ENCODE measurements at regions not wholly inside any gene's neighbourhood (a gene's known extent, or its start where the extent isn't known, plus 50 kb on each side); places are given as distances from the start of the nearest gene placed in this dataset.

GRCh38 chr2:195370167-195370943 lies 286.7 kb upstream of the SLC39A10 start:
- DNase-seq (ENCODE audit: low read depth): no peak
- no peak overlapping the region for H3K4me3 ChIP-seq (ENCODE audit: low read depth, low read length)
- TF ChIP-seq CTCF (IDR thresholded peaks at IDR 0.05; ENCODE audit: insufficient read depth, low read length): no peak

GRCh38 chr2:195369218-195369587 lies 287.8 kb upstream of the SLC39A10 start:
- DNase-seq (ENCODE audit: low read depth): no peak
- TF ChIP-seq CTCF (IDR thresholded peaks at IDR 0.05; ENCODE audit: insufficient read depth, low read length): no peak
- H3K4me3 ChIP-seq (ENCODE audit: low read depth, low read length): no peak overlapping the region

GRCh38 chr2:195368249-195369217 lies 288.5 kb upstream of the SLC39A10 start:
- DNase-seq (ENCODE audit: low read depth): peak; percentile 39
- H3K4me3 ChIP-seq (ENCODE audit: low read depth, low read length): no peak overlapping the region
- TF ChIP-seq CTCF (IDR thresholded peaks at IDR 0.05; ENCODE audit: insufficient read depth, low read length): no peak

- no peak overlapping the region for H3K4me3 ChIP-seq (ENCODE audit: low read depth, low read length)
- no peak for TF ChIP-seq CTCF (IDR thresholded peaks at IDR 0.05; ENCODE audit: insufficient read depth, low read length)
- no peak for DNase-seq (ENCODE audit: low read depth)
Observed at GRCh38 chr2:195367809-195368208, 289.2 kb upstream of the SLC39A10 start.

- peak; percentile 31 for DNase-seq (ENCODE audit: low read depth)
- H3K4me3 ChIP-seq (ENCODE audit: low read depth, low read length): no peak overlapping the region
Observed at GRCh38 chr2:195364015-195364965, 292.7 kb upstream of the SLC39A10 start.

More at GRCh38 chr2:195364015-195364965, 292.7 kb upstream of the SLC39A10 start:
- no peak for TF ChIP-seq CTCF (IDR thresholded peaks at IDR 0.05; ENCODE audit: insufficient read depth, low read length)

Measured in fibroblast of the aortic adventitia (primary cell).